ENCODE measurements at regions not wholly inside any gene's neighbourhood (a gene's known extent, or its start where the extent isn't known, plus 50 kb on each side); places are given as distances from the start of the nearest gene placed in this dataset.

- Histone ChIP-seq H3K9ac (ENCODE audit: insufficient read depth, low read length, poor library complexity, severe bottlenecking) (no peak overlapping the region), H3K4me3 (replicated peaks in 1 of 3; ENCODE audit: low read depth in 2 of 3, low read length in 3 of 3) (no peak overlapping the region), H2AFZ (ENCODE audit: insufficient read depth, low read depth, low read length, poor library complexity, severe bottlenecking) (no peak overlapping the region), H3K79me2 (ENCODE audit: insufficient read depth, low read length) (no peaks in the 10 kb centered on the region), H3K4me2 (replicated peaks; ENCODE audit: extremely low read depth, low read length, poor library complexity, severe bottlenecking) (peak overlapping the region; percentile 11), H3K4me1 (ENCODE audit: control insufficient read depth in 1 of 2, insufficient read depth in 2 of 2, low read length in 2 of 2) (peaks cover 10 to 11% of the 10 kb centered on the region in 2 donors), H3K9me3 (replicated peaks in 1 of 2; ENCODE audit: control insufficient read depth in 1 of 2, insufficient read depth in 1 of 2, low read length in 2 of 2) (peaks cover 7 to 17% of the 10 kb centered on the region in 2 donors), H3K27me3 (ENCODE audit: control insufficient read depth in 2 of 2, insufficient read depth in 2 of 2, low read length in 2 of 2) (no peaks in the 10 kb centered on the region), H3K27ac (ENCODE audit: low read depth in 1 of 2, low read length in 2 of 2) (peak overlapping the region in 1 of 2 donors; percentile 63), H4K20me1 (ENCODE audit: insufficient read depth, low read length) (no peaks in the 10 kb centered on the region), H3K36me3 (replicated peaks in 1 of 2; ENCODE audit: control insufficient read depth in 1 of 2, insufficient read depth in 2 of 2, low read length in 2 of 2) (no peaks in the 10 kb centered on the region)
- Mint-ChIP-seq H3K4me3 (no peak overlapping the region), H3K9me3 (peaks cover 14 to 34% (median 22%) of the 10 kb centered on the region in 7 donors), H3K36me3 (peaks cover 0 to 19% of the 10 kb centered on the region in 2 donors), H3K4me1 (peaks cover 11% of the 10 kb centered on the region), H3K27ac (peak overlapping the region in 5 of 7 donors; percentile 7 to 89 (median 79)), H3K27me3 (ENCODE audit: low read depth in 3 of 3) (peaks cover 0 to 2% (median 0%) of the 10 kb centered on the region in 3 donors)
- intact Hi-C loops (cut with micrococcal nuclease), result no loop called here
- TF ChIP-seq CTCF (IDR thresholded peaks at IDR 0.05), result no peak
- WGBS (ENCODE audit: insufficient coverage), result no CpG with 5 or more reads among the region's 2 CpGs
- DNase-seq, result no peak
Measured at GRCh38 chr5:165404917-165405316, 1899.5 kb downstream of the MAT2B start.

DNA sequence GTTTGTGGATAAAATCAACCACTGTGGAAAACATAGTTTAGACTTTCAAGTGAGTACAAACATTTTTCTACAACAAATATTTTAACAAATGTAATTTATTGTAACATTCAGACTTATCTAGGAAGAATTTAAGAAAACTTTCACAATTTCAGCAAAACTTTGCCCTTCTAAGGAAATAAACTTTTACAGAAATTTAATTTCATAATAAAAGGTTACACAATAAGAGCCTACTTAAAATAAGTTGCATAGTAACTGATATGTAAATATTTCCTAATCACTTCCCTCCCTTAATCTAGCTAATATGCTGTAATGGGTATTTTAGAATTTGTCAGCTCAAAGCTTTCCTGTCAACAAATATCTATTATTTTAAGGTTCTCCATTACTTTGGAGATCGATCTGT is 1899.9 kb downstream of the MAT2B start:
- H3K9ac ChIP-seq (ENCODE audit: insufficient read depth, low read length, poor library complexity, severe bottlenecking), result no peak overlapping the region
- no peaks in the 10 kb centered on the region for H3K27me3 ChIP-seq (ENCODE audit: control insufficient read depth in 2 of 2, insufficient read depth in 2 of 2, low read length in 2 of 2)
- no peak for TF ChIP-seq CTCF (IDR thresholded peaks at IDR 0.05)
- DNase-seq, result peak in 2 of 3 donors; percentile 20 to 23
- H3K4me3 ChIP-seq (replicated peaks in 1 of 3; ENCODE audit: low read depth in 2 of 3, low read length in 3 of 3), result peak overlapping the region in 1 of 3 experiments; percentile 11
- peak overlapping the region; percentile 48 to 91 (median 82) for H3K27ac Mint-ChIP-seq
- no peaks in the 10 kb centered on the region for H4K20me1 ChIP-seq (ENCODE audit: insufficient read depth, low read length)
- WGBS (ENCODE audit: insufficient coverage), result no CpG with 5 or more reads among the region's 1 CpG
- peak overlapping the region in 1 of 2 donors; percentile 63 for H3K27ac ChIP-seq (ENCODE audit: low read depth in 1 of 2, low read length in 2 of 2)
- intact Hi-C loops (cut with micrococcal nuclease), result no loop called here
- H3K27me3 Mint-ChIP-seq (ENCODE audit: low read depth in 3 of 3), result peaks cover 0 to 2% (median 0%) of the 10 kb centered on the region in 3 donors
- no peaks in the 10 kb centered on the region for H3K79me2 ChIP-seq (ENCODE audit: insufficient read depth, low read length)
- peaks cover 14 to 34% (median 22%) of the 10 kb centered on the region in 7 donors for H3K9me3 Mint-ChIP-seq
- H2AFZ ChIP-seq (ENCODE audit: insufficient read depth, low read depth, low read length, poor library complexity, severe bottlenecking), result peak overlapping the region; percentile 10
- no peaks in the 10 kb centered on the region for H3K36me3 ChIP-seq (replicated peaks in 1 of 2; ENCODE audit: control insufficient read depth in 1 of 2, insufficient read depth in 2 of 2, low read length in 2 of 2)
- peaks cover 10 to 15% of the 10 kb centered on the region in 2 donors for H3K4me1 ChIP-seq (ENCODE audit: control insufficient read depth in 1 of 2, insufficient read depth in 2 of 2, low read length in 2 of 2)
- H3K4me3 Mint-ChIP-seq, result peak overlapping the region in 1 of 2 donors; percentile 31
- H3K4me2 ChIP-seq (replicated peaks; ENCODE audit: extremely low read depth, low read length, poor library complexity, severe bottlenecking), result peak overlapping the region; percentile 11
- peaks cover 7 to 17% of the 10 kb centered on the region in 2 donors for H3K9me3 ChIP-seq (replicated peaks in 1 of 2; ENCODE audit: control insufficient read depth in 1 of 2, insufficient read depth in 1 of 2, low read length in 2 of 2)
- peaks cover 0 to 19% of the 10 kb centered on the region in 2 donors for H3K36me3 Mint-ChIP-seq
- peaks cover 14% of the 10 kb centered on the region for H3K4me1 Mint-ChIP-seq

Data from CD14-positive monocyte (primary cell).